HEK293 (cell line): ENCODE measurements at regions not wholly inside any gene's neighbourhood (a gene's known extent, or its start where the extent isn't known, plus 50 kb on each side); places are given as distances from the start of the nearest gene placed in this dataset.

Source experiments
- CTCF ChIA-PET: fragments of 350-600 bp; formaldehyde crosslinking; extraction: SDS; loops from one replicate; lab custom pipeline; 2021; ENCODE audit warnings: antibody characterized with exemption; lab: Yijun Ruan, JAX
- POLR2A ChIA-PET: fragments of 300-600 bp; formaldehyde crosslinking; extraction: SDS; loops from one replicate; lab custom pipeline; 2020; ENCODE audit warnings: antibody characterized with exemption, inconsistent platforms; lab: Yijun Ruan, JAX
- H3K27ac ChIP-seq: fragments of 200-500 bp; sonication (Bioruptor generic); 2 replicates; pipeline ENCODE4 v1.5.1; 2014; ENCODE audit warnings: low read depth, low read length, control low read depth, inconsistent platforms; ENCODE audit errors: extremely low read depth
- H3K36me3 ChIP-seq, 2 experiments: fragments of 200-500 bp in 1 of 2; sonication (Bioruptor generic) in 1 of 2; 1 replicate in 1 of 2; 2 replicates in 1 of 2; pipeline ENCODE4 v1.5.1; 2014 to 2017; ENCODE audit warnings: inconsistent platforms in 2 of 2, low read length in 2 of 2; ENCODE audit not compliant: control insufficient read depth in 2 of 2, insufficient read depth in 1 of 2
- H3K4me1 ChIP-seq: fragments of 200-500 bp; sonication (Bioruptor generic); 2 replicates; pipeline ENCODE4 v1.5.1; 2014; ENCODE audit warnings: mild to moderate bottlenecking, low read length, inconsistent platforms; ENCODE audit not compliant: control insufficient read depth, insufficient read depth
- H3K4me3 ChIP-seq: 2 replicates; pipeline ENCODE4 v1.5.1; 2011; ENCODE audit warnings: low read depth, mild to moderate bottlenecking, control low read depth, low read length, moderate library complexity
- H3K9me3 ChIP-seq: fragments of 200-500 bp; sonication (Bioruptor generic); 2 replicates; pipeline ENCODE4 v1.5.1; 2014; ENCODE audit warnings: low read depth, low read length, inconsistent platforms; ENCODE audit not compliant: control insufficient read depth, insufficient read depth
- HOXD13 ChIP-seq: sonication (generic); formaldehyde crosslinking; IDR thresholded peaks from 2 replicates; pipeline ENCODE4 v1.8.0; 2022; ENCODE audit warnings: missing genetic modification reagents, borderline replicate concordance
- IKZF3 ChIP-seq: fragments of 450-650 bp; IDR thresholded peaks from 2 replicates; pipeline ENCODE4 v1.5.0; 2018; ENCODE audit warnings: missing biosample characterization, mild to moderate bottlenecking, missing genetic modification characterization, moderate library complexity
- INSM2 ChIP-seq: fragments of 450-650 bp; formaldehyde crosslinking; IDR thresholded peaks from 2 replicates; pipeline ENCODE4 v1.5.1; 2016; ENCODE audit warnings: missing biosample characterization, missing genetic modification characterization
- KLF17 ChIP-seq: fragments of 450-650 bp; formaldehyde crosslinking; IDR thresholded peaks from 2 replicates; pipeline ENCODE4 v1.5.1; 2016; ENCODE audit warnings: missing biosample characterization, missing genetic modification characterization
- PRDM1 ChIP-seq: fragments of 450-650 bp; formaldehyde crosslinking; IDR thresholded peaks from 2 replicates; pipeline ENCODE4; 2016; ENCODE audit warnings: missing biosample characterization, missing genetic modification characterization
- PRDM4 ChIP-seq: fragments of 450-650 bp; formaldehyde crosslinking; IDR thresholded peaks from 2 replicates; pipeline ENCODE4 v1.5.1; 2017; ENCODE audit warnings: missing biosample characterization, missing genetic modification characterization
- PRDM6 ChIP-seq: fragments of 450-650 bp; formaldehyde crosslinking; IDR thresholded peaks from 2 replicates; pipeline ENCODE4 v1.5.1; 2017; ENCODE audit warnings: missing biosample characterization, missing genetic modification characterization
- RBAK ChIP-seq: fragments of 450-650 bp; formaldehyde crosslinking; IDR thresholded peaks from 2 replicates; pipeline ENCODE4 v1.5.1; 2016; ENCODE audit warnings: missing biosample characterization, missing genetic modification characterization
- SP3 ChIP-seq: fragments of 450-650 bp; formaldehyde crosslinking; IDR thresholded peaks from 2 replicates; pipeline ENCODE4 v1.5.1; 2016; ENCODE audit warnings: missing biosample characterization, missing genetic modification characterization
- TCF7L2 ChIP-seq: IDR thresholded peaks from 2 replicates; pipeline ENCODE4 v1.6.1; 2011; ENCODE audit warnings: low read depth, mild to moderate bottlenecking, inconsistent platforms, low read length, moderate library complexity, borderline replicate concordance
- YY2 ChIP-seq: fragments of 450-650 bp; formaldehyde crosslinking; IDR thresholded peaks from 2 replicates; pipeline ENCODE4 v1.5.1; 2016; ENCODE audit warnings: missing biosample characterization, missing genetic modification characterization
- ZFHX2 ChIP-seq: fragments of 450-650 bp; formaldehyde crosslinking; conservative IDR thresholded peaks from 2 replicates; pipeline ENCODE4 v1.5.1; 2016; ENCODE audit warnings: missing biosample characterization, missing genetic modification characterization
- ZNF114 ChIP-seq: fragments of 450-650 bp; formaldehyde crosslinking; IDR thresholded peaks from 2 replicates; pipeline ENCODE4 v1.5.0; 2017; ENCODE audit warnings: missing biosample characterization, missing genetic modification characterization
- ZNF132 ChIP-seq: fragments of 450-650 bp; formaldehyde crosslinking; IDR thresholded peaks from 2 replicates; pipeline ENCODE4 v1.5.1; 2017; ENCODE audit warnings: missing biosample characterization, missing genetic modification characterization, borderline replicate concordance
- ZNF133 ChIP-seq: fragments of 450-650 bp; formaldehyde crosslinking; IDR thresholded peaks from 2 replicates; pipeline ENCODE4 v1.5.1; 2016; ENCODE audit warnings: missing biosample characterization, missing genetic modification characterization
- ZNF138 ChIP-seq: fragments of 450-650 bp; formaldehyde crosslinking; IDR thresholded peaks from 2 replicates; pipeline ENCODE4 v1.5.1; 2016; ENCODE audit warnings: missing biosample characterization, missing genetic modification characterization, borderline replicate concordance
- ZNF155 ChIP-seq: fragments of 450-650 bp; formaldehyde crosslinking; IDR thresholded peaks from 2 replicates; pipeline ENCODE4 v1.5.1; 2016; ENCODE audit warnings: missing biosample characterization, missing genetic modification characterization
- ZNF19 ChIP-seq: fragments of 450-650 bp; formaldehyde crosslinking; IDR thresholded peaks from 2 replicates; pipeline ENCODE4; 2016; ENCODE audit warnings: missing biosample characterization, missing genetic modification characterization, low read depth
- ZNF248 ChIP-seq: fragments of 450-650 bp; formaldehyde crosslinking; IDR thresholded peaks from 2 replicates; pipeline ENCODE4 v1.5.1; 2017; ENCODE audit warnings: missing biosample characterization, missing genetic modification characterization
- ZNF433 ChIP-seq: fragments of 450-650 bp; formaldehyde crosslinking; IDR thresholded peaks from 2 replicates; pipeline ENCODE4 v1.5.1; 2016; ENCODE audit warnings: missing biosample characterization, missing genetic modification characterization, low read depth
- ZNF549 ChIP-seq: fragments of 450-650 bp; IDR thresholded peaks from 2 replicates; pipeline ENCODE4 v1.5.1; 2018; ENCODE audit warnings: missing biosample characterization, missing genetic modification characterization, mild to moderate bottlenecking, inconsistent platforms, moderate library complexity
- ZNF560 ChIP-seq: fragments of 450-650 bp; formaldehyde crosslinking; IDR thresholded peaks from 2 replicates; pipeline ENCODE4 v1.5.1; 2017; ENCODE audit warnings: missing biosample characterization, missing genetic modification characterization, borderline replicate concordance
- ZNF664 ChIP-seq: fragments of 450-650 bp; formaldehyde crosslinking; IDR thresholded peaks from 2 replicates; pipeline ENCODE4 v1.5.1; 2016; ENCODE audit warnings: missing biosample characterization, missing genetic modification characterization
- ZNF670 ChIP-seq: fragments of 450-650 bp; formaldehyde crosslinking; IDR thresholded peaks from 2 replicates; pipeline ENCODE4 v1.5.1; 2016; ENCODE audit warnings: missing biosample characterization, missing genetic modification characterization, low read depth
- ZNF792 ChIP-seq: fragments of 450-650 bp; formaldehyde crosslinking; IDR thresholded peaks from 2 replicates; pipeline ENCODE4 v1.5.1; 2016; ENCODE audit warnings: missing biosample characterization, missing genetic modification characterization
- ZNF843 ChIP-seq: fragments of 450-650 bp; formaldehyde crosslinking; IDR thresholded peaks from 2 replicates; pipeline ENCODE4 v1.5.1; 2016; ENCODE audit warnings: missing biosample characterization, missing genetic modification characterization
- ZSCAN30 ChIP-seq: fragments of 450-650 bp; IDR thresholded peaks from 2 replicates; pipeline ENCODE4 v1.5.1; 2018; ENCODE audit warnings: missing biosample characterization, mild to moderate bottlenecking, missing genetic modification characterization, moderate library complexity

- TF ChIP-seq PRDM6 (tag by site-specific recombination) = no peak
Observed at GRCh38 chr11:93080146-93080759, 110.8 kb downstream of the MTNR1B start (continued).

- CTCF ChIA-PET = interaction anchor here (0.7 kb wide), 1 partner anchor 16 kb away, joined by 3 read pairs; no protein-coding TSS in a partner anchor
- TF ChIP-seq ZFHX2 = no peak
- TF ChIP-seq ZNF549 (tag by site-specific recombination) = no peak
- no peak for TF ChIP-seq ZNF843
- no peak for TF ChIP-seq INSM2 (tag by site-specific recombination)
- no peak for TF ChIP-seq IKZF3
- no peak for TF ChIP-seq RBAK (tag by site-specific recombination)
- no peak overlapping the region for H3K27ac ChIP-seq
Observed at GRCh38 chr11:93081694-93082093, 112.2 kb downstream of the MTNR1B start.

GRCh38 chr11:93082900-93083299, 113.4 kb downstream of the MTNR1B start:
- Histone ChIP-seq H3K36me3 (no peaks in the 10 kb centered on the region), H3K4me3 (no peak overlapping the region), H3K9me3 (no peaks in the 10 kb centered on the region), H3K27ac (no peak overlapping the region), H3K4me1 (no peaks in the 10 kb centered on the region)
- POLR2A ChIA-PET = no interaction called here
- CTCF ChIA-PET = interaction anchor here (0.7 kb wide), 1 partner anchor 141 kb away, joined by 4 read pairs; no protein-coding TSS in a partner anchor
- no peak for TF ChIP-seq YY2 (tag by site-specific recombination)
- TF ChIP-seq ZNF133 (tag by site-specific recombination) = no peak
- no peak for TF ChIP-seq KLF17 (tag by site-specific recombination)
- TF ChIP-seq ZNF248 (tag by site-specific recombination) = no peak
- no peak for TF ChIP-seq ZNF670 (tag by site-specific recombination)
- TF ChIP-seq SP3 = no peak
- no peak for TF ChIP-seq ZNF433
- no peak for TF ChIP-seq ZNF138 (tag by site-specific recombination)
- no peak for TF ChIP-seq ZNF19 (tag by site-specific recombination)
- TF ChIP-seq ZNF560 (tag by site-specific recombination) = no peak
- TF ChIP-seq ZNF114 (tag by site-specific recombination) = no peak
- TF ChIP-seq TCF7L2 = no peak
- TF ChIP-seq HOXD13 (CRISPR knock-in tag) = no peak
- no peak for TF ChIP-seq ZNF664
- no peak for TF ChIP-seq ZNF155
- TF ChIP-seq PRDM1 (tag by site-specific recombination) = no peak
- TF ChIP-seq ZNF792 (tag by site-specific recombination) = no peak
- no peak for TF ChIP-seq ZSCAN30 (tag by site-specific recombination)
- TF ChIP-seq PRDM4 (tag by site-specific recombination) = no peak
- no peak for TF ChIP-seq ZNF132 (tag by site-specific recombination)

More at GRCh38 chr11:93081694-93082093, 112.2 kb downstream of the MTNR1B start:
- Histone ChIP-seq H3K9me3 (no peaks in the 10 kb centered on the region), H3K4me3 (no peak overlapping the region), H3K4me1 (no peaks in the 10 kb centered on the region), H3K36me3 (no peaks in the 10 kb centered on the region)
- POLR2A ChIA-PET = no interaction called here
